HG03457 (cell line): ENCODE measurements at regions not wholly inside any gene's neighbourhood (a gene's known extent, or its start where the extent isn't known, plus 50 kb on each side); places are given as distances from the start of the nearest gene placed in this dataset.
"Not testable (repeated sequence)": the region's sequence is repeated elsewhere in the genome, so short reads cannot be mapped to it uniquely, and the experiment has no call there.

Experiments
- ATAC-seq: cut with Tn5 transposase; IDR thresholded peaks from one replicate; pipeline ENCODE4 v1.9.1; 2021; ENCODE audit warnings: moderate number of reproducible peaks; ENCODE audit not compliant: unreplicated experiment

DNA sequence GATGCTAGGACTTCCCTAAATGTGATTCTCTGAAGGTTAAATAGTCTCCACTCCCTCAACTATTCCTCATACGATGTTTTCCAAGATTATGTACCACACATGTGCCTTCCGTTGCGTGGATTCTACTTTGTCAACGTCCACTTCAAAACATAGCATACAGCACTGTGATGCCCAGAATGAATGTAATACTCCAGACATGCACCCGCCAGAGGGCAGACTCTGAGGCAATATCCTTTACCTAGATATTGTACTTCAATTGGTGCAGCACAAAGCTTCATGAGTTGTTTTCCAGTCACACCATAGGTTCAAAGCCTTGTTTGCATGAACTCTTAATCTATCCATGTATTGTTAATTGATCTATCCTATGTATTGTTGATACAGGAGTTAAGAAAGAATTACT is 201.0 kb upstream of the NABP1 start:
- ATAC-seq: no peak

DNA sequence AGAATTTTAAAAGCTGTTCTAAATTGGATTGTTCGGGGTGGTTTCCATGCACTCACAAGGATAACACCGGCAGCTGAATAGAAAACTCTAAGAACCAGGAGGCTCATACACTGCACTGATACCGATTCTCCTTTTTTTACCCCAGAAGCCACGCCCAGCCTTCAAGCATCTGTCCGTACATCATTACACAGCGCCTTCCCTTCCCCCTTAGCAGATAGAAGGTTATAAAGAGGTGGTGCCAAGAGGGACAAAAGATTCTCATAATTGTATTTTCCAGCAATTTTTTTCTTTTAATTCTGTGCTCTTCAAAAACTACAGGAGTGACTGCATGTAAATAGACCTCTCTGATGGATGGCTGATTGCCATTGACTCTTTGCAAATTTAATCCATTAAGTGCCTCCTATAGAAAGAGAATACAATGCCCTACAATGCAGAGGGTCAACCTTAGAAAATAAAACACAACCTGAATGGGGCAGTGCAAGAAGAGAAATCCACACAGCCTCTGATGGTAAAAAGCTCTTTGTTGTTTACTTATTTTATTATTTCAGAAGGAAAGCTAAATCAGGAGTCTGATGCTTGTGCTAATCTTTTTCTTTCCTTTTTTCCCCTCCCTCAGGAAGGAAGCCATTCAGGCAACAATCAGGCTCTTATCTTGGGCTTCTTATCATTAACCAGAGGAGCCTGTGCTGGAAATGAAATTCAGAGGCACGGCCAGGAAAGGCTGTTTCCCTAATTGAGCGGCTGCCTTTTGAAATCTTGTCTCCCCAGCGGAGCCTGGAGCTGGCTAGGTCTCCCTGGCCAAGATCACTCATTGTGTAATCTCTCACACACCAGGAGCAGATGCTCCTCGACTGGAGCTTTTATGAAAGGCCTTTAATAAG is 198.9 kb upstream of the NABP1 start:
- ATAC-seq: no peak

DNA sequence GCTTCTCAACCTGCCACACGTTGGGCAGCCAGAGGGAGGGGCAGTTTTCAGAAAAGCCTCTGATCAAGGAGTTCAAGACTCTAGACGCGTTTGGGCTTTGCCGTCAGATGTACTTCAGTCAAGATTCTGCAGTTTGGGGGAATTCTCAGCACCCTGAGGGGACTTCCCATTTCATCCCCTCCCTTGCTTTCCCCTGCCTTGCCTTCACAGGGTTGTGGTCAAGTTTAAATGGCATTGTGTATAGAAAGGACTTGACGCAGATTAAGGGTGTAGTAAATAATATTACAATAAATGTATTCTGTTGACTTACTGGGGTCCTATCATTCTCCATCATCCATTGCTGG is 198.3 kb upstream of the NABP1 start:
- no peak for ATAC-seq

- ATAC-seq: no peak
Measured at GRCh38 chr2:191481305-191482070, 196.4 kb upstream of the NABP1 start.

DNA sequence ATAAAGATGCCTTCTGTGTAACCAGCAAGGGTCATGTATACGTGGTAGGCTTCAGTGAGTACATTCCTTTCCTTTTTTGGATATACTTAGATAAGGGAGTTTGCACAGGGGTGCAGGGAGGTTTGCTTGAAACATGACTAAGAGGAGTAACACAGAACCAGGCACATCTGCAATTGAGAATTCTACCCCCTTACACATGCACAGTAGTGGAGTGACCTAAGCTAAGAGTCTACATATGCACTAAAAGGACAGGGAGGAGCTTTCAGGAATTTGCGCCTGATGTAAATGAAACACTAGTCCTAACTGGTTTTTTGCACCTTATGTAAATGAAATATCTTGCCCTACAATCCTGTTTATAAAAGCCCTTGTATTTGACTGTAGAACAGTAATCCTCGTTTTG is 194.8 kb upstream of the NABP1 start:
- ATAC-seq: no peak

DNA sequence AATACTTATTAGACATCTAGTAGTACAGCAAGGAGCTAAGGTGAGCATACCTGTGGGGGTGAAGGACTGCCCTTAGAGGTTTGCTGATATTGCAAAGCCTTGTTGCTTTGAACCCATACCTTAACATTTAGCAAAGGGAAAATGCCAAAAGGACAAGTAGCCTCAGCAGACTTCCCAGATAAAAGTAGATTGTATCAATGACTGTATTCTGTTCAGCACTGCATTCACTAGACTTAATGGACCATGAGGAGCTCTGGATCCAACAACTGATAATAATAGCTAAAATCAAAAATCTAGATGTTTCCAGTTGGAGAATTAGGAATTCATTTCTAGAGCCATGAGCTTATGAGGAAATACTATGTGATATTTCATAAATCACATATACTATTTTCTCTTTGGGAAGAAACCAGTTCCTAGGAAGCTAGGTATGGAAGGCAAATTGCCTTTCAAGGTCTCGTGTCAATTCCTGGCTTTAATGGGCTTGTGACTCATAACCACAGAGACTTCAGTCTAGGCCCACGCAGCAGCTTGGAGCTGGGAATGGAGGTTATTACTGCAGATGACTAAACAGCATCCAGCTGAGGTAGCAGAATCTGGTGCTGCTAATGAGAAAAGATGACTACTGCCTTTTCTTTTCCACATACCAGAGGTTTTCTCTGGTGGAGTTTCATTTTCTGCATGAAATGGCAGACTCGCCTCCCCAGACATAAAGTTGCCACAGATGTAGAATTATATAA is 191.2 kb upstream of the NABP1 start:
- ATAC-seq: no peak

GRCh38 chr2:191488135-191488534 is 189.8 kb upstream of the NABP1 start:
- ATAC-seq: no peak

- ATAC-seq: no peak
Measured at GRCh38 chr2:191489177-191489576, 188.8 kb upstream of the NABP1 start.

- no peak for ATAC-seq
Measured at GRCh38 chr2:191496838-191497237, 181.1 kb upstream of the NABP1 start.

DNA sequence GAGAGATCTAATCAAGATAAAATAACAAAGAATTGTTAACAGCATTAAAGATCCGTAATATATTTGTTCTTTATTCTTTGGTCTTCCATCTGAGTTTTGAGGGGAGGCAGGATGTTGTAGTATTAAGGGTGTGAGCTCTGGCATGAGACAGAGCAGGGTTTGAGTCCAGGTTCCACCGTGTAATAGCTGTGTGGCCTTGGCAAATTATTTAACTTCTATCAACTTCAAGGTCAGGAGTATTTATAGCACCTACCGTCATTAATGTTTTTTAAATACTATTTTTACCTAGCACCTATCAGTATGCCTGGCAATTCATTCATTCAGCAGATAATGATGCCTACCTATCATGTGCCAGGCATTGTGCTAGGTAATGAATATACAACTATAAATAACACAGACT is 180.1 kb upstream of the NABP1 start:
- ATAC-seq: no peak

DNA sequence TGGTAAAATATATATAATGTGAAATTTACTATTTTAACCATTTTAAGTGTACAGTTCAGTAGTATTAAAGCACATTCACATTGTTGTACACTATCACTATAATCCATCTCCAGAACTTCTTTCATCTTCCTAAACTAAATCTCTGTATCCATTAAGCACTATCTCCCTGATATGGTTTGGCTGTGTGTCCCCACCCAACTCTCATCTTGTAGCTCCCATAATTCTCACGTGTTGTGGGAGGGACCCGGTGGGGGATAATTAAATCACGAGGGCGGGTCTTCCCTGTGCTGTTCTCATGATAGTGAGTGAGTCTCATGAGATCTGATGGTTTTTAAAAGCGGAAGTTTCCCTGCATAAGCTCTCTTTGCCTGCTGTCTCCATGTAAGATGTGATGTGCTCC is 178.9 kb upstream of the NABP1 start:
- ATAC-seq: no peak

DNA sequence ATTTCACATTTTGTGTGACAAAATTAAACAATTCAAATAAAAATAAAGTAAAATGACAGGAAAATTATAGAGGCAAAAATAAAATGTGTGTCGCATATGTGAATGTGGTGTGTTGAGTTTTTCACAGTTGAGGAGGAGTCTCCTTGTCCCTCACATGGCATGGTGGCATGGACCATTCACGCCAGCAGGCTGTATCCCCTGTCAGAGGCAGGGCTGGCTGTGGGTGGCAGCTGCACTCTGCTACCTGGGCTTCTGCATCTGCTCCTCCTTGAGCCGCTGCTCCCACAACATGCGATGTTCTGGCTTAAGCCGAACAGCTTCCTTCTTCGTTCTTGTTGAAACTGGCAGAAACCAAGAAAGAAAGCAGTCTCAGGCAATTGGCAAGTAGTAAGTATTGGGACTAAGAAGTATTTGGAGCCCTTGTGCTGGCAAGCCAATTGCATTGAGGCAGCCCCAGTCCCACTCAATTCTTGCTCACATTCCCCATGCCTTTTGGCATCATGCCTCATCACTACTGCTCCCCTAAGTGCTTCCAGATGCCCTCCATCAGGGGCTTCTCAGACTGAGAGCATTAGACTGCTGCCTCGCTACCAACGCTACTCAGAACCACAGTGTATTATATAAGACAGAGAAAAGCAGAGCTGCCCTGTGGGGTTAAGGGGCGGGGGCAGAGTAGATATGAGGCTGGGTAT is 177.9 kb upstream of the NABP1 start:
- ATAC-seq: no peak

DNA sequence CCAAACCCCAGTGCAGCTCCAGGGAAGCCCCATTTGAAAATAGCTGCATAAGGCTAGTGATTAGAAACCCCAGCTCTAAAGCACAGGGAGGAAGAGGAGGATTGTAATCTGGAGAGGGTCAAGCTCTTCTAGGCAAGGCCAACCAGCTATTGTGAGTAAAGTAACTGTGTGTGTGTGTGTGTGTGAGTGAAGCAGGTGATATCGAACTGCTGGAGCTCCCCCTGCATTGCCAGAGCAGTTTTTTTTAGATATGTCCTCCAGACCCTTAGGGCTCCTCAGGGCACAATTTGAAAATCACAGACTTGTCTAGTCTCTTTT is 177.4 kb upstream of the NABP1 start:
- ATAC-seq: no peak

GRCh38 chr2:191500884-191501560 is 176.9 kb upstream of the NABP1 start:
- no peak for ATAC-seq

DNA sequence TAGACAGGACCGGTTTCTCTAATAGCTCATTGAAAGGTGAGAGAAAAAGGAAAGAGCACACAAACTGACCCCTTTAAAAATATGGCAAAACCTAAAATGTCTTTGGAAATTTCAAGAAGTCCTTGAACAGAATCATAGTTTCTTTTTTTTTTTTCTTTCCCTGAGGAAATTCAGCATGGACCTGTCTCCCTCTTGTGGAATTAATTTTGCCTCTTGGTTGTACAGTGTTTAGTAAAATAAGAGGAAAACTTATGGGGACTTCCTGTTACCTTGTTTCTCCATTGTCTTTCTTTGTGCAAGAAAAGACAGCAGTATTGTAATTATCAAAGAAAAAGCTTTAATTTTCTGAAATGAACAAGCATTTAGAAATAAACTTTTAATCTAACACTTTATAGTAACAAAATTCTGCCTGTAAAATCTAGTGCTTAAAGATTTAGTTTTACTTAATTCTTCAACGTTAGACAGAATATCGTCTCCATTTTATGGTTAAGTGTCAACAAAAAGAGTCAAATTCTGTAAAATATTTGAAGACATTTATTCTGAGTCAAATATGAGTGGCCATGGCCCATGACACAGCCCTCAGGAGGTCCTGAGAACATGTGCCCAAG is 176.3 kb upstream of the NABP1 start:
- no peak for ATAC-seq

- no peak for ATAC-seq
Measured at GRCh38 chr2:191506515-191506914, 171.4 kb upstream of the NABP1 start.

- not testable (repeated sequence) for ATAC-seq
Measured at GRCh38 chr2:191507252-191507853, 170.6 kb upstream of the NABP1 start.

DNA sequence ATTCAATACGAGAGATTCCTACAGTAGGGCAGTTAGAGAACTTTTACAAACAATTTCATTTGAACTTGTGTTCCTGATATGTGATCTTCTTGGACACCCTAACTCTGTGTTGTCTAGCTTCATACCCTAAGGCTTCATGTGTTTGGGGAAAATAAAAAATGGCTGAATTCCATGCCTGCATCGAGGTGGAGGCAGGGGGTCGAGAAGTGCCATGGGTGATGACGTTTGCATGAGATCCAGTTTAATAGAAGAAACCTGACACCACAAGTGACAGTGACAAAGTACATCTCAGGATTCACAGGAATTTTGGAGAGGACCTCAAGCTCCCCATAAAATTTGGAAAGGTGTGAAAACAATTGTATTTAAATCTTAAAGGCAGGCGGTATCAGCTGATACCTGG is 169.2 kb upstream of the NABP1 start:
- ATAC-seq: no peak

GRCh38 chr2:191512216-191512835 is 165.6 kb upstream of the NABP1 start:
- no peak for ATAC-seq
